Transverse colon (tissue), 4 donors: ENCODE measurements at regions not wholly inside any gene's neighbourhood (a gene's known extent, or its start where the extent isn't known, plus 50 kb on each side); places are given as distances from the start of the nearest gene placed in this dataset.
"Not testable (repeated sequence)": the region's sequence is repeated elsewhere in the genome, so short reads cannot be mapped to it uniquely, and the experiment has no call there.

Experiments
- DNase-seq: peaks from one replicate; pipeline ENCODE4 v3.0.0-alpha.2; 2019
- H3K27ac ChIP-seq, 4 donors: fragments of 200-600 bp; sonication (generic); 2 replicates each; pipeline ENCODE4 v1.5.1; 2016 to 2018; ENCODE audit warnings: inconsistent platforms in 4 of 4
- H3K27me3 ChIP-seq: fragments of 200-600 bp; sonication (generic); 2 replicates; pipeline ENCODE4 v1.5.1; 2017; ENCODE audit warnings: inconsistent platforms
- H3K36me3 ChIP-seq, 4 donors: fragments of 200-600 bp; sonication (generic); 2 replicates each; pipeline ENCODE4 v1.5.1; 2017 to 2019; ENCODE audit warnings: inconsistent platforms in 4 of 4
- H3K4me1 ChIP-seq, 4 donors: fragments of 200-600 bp; sonication (generic); 2 replicates each; pipeline ENCODE4 v1.5.1; 2017 to 2020; ENCODE audit warnings: inconsistent platforms in 4 of 4
- H3K4me3 ChIP-seq, 4 donors: fragments of 200-600 bp; sonication (generic); 1 replicate in 1 of 4; 2 replicates in 3 of 4; pipeline versions ENCODE4 v1.5.1 to v1.6.1; 2017 to 2019; ENCODE audit warnings: inconsistent platforms in 4 of 4
- H3K9me3 ChIP-seq, 2 donors: fragments of 200-600 bp; sonication (generic); 2 replicates each; pipeline ENCODE4 v1.5.1; 2017 to 2019; ENCODE audit warnings: inconsistent platforms in 2 of 2
- CTCF ChIP-seq, 5 experiments: fragments of 200-600 bp in 3 of 5; fragments of 450-650 bp in 2 of 5; sonication (generic) in 3 of 5; IDR thresholded peaks; 1 replicate in 2 of 5; 2 replicates in 3 of 5; pipeline ENCODE4 v1.5.1; 2016 to 2017; ENCODE audit warnings: antibody characterized with exemption in 5 of 5, inconsistent platforms in 3 of 5, mild to moderate bottlenecking in 2 of 5, moderate library complexity in 1 of 5
- EP300 ChIP-seq: sonication (generic); formaldehyde crosslinking; IDR thresholded peaks from one replicate; pipeline ENCODE4 v1.6.1; 2017; ENCODE audit warnings: antibody characterized with exemption, low read depth
- POLR2A ChIP-seq: fragments of 450-650 bp; IDR thresholded peaks from one replicate; pipeline ENCODE4 v1.6.1; 2016; ENCODE audit warnings: antibody characterized with exemption, mild to moderate bottlenecking, moderate library complexity
- POLR2AphosphoS5 ChIP-seq, 3 donors: sonication (generic); formaldehyde crosslinking; IDR thresholded peaks; one replicate each; pipeline ENCODE4 v1.6.1; 2016; ENCODE audit warnings: antibody characterized with exemption in 3 of 3
- WGBS, 2 donors: methylation state at CpG; one replicate each; pipeline ENCODE4 v1.1.5; 2018; ENCODE audit warnings: low coverage in 1 of 2; 5-methylcytosine and 5-hydroxymethylcytosine counted together
- in situ Hi-C, 4 donors: fragments of 200-750 bp; cut with MboI; loops; one replicate each; pipeline versions ENCODE4 v1.15.0 to v1.15.1; 2017; ENCODE audit warnings: low sequenced_read_pairs in 3 of 4, low pct_ligation_motif_present in 1 of 4, low pct_unique_long_range_greater_than_20kb in 1 of 4
- intact Hi-C: fragments of 100-400 bp; cut with DNase I; formaldehyde crosslinking; loops from one replicate; pipeline ENCODE4 v1.15.1; 2023; ENCODE audit warnings: low total_unique reads

- in situ Hi-C loops: no loop called here
- DNase-seq: no peak
- Histone ChIP-seq H3K27ac (no peak overlapping the region), H3K27me3 (no peaks in the 10 kb centered on the region), H3K36me3 (no peaks in the 10 kb centered on the region), H3K4me1 (no peaks in the 10 kb centered on the region), H3K9me3 (no peaks in the 10 kb centered on the region), H3K4me3 (no peak overlapping the region)
- TF ChIP-seq POLR2A (no peak), EP300 (no peak), POLR2AphosphoS5 (IDR thresholded peaks at IDR 0.05) (no peak), CTCF (IDR thresholded peaks at IDR 0.05) (no peak)
- 87% methylated on average over 3 of the region's 3 CpGs; no CpG with 5 or more reads in 1 of the 2 donors for WGBS, 2 donors
- intact Hi-C loops: no loop called here
Measured at GRCh38 chr17:65307961-65308316, 170.8 kb downstream of the RGS9 start.

- Histone ChIP-seq H3K36me3 (no peaks in the 10 kb centered on the region), H3K9me3 (no peaks in the 10 kb centered on the region), H3K27ac (no peak overlapping the region), H3K4me3 (no peak overlapping the region), H3K4me1 (no peaks in the 10 kb centered on the region), H3K27me3 (no peaks in the 10 kb centered on the region)
- WGBS, 2 donors: 67 to 80% methylated on average over 4 to 9 of the region's 9 CpGs
- DNase-seq: no peak
- no peak for TF ChIP-seq POLR2AphosphoS5 (IDR thresholded peaks at IDR 0.05)
- TF ChIP-seq EP300: no peak
- TF ChIP-seq CTCF (IDR thresholded peaks at IDR 0.05): no peak
- TF ChIP-seq POLR2A: no peak
- intact Hi-C loops: no loop called here
- in situ Hi-C loops: no loop called here
Measured at GRCh38 chr17:65307081-65307960, 170.2 kb downstream of the RGS9 start.

GRCh38 chr17:65305778-65306177 is 168.6 kb downstream of the RGS9 start:
- WGBS, 2 donors: 90% methylated on average over 1 of the region's 1 CpG; no CpG with 5 or more reads in 1 of the 2 donors
- TF ChIP-seq EP300 (no peak), POLR2A (no peak), CTCF (IDR thresholded peaks at IDR 0.05) (no peak), POLR2AphosphoS5 (IDR thresholded peaks at IDR 0.05) (no peak)
- H3K4me3 ChIP-seq: no peak overlapping the region
- H3K27ac ChIP-seq: no peak overlapping the region
- in situ Hi-C loops (no loop called here), intact Hi-C loops (no loop called here)
- DNase-seq: no peak
- no peaks in the 10 kb centered on the region for H3K36me3 ChIP-seq
- H3K9me3 ChIP-seq: no peaks in the 10 kb centered on the region
- H3K27me3 ChIP-seq: no peaks in the 10 kb centered on the region
- no peaks in the 10 kb centered on the region for H3K4me1 ChIP-seq

GRCh38 chr17:65305116-65305515 is 167.9 kb downstream of the RGS9 start:
- Histone ChIP-seq H3K36me3 (no peaks in the 10 kb centered on the region), H3K4me1 (no peaks in the 10 kb centered on the region), H3K4me3 (no peak overlapping the region), H3K27me3 (no peaks in the 10 kb centered on the region), H3K9me3 (no peaks in the 10 kb centered on the region), H3K27ac (no peak overlapping the region)
- no peak for DNase-seq
- in situ Hi-C loops (no loop called here), intact Hi-C loops (no loop called here)
- TF ChIP-seq POLR2AphosphoS5 (IDR thresholded peaks at IDR 0.05): no peak
- TF ChIP-seq CTCF (IDR thresholded peaks at IDR 0.05): no peak
- no peak for TF ChIP-seq EP300
- TF ChIP-seq POLR2A: no peak
- WGBS, 2 donors: 86% methylated on average over 7 of the region's 7 CpGs; no CpG with 5 or more reads in 1 of the 2 donors

- H3K4me3 ChIP-seq, intact Hi-C loops, H3K27ac ChIP-seq, in situ Hi-C loops, H3K9me3 ChIP-seq, H3K36me3 ChIP-seq, DNase-seq, H3K4me1 ChIP-seq, H3K27me3 ChIP-seq: not testable (repeated sequence)
- WGBS, 2 donors: 54 to 77% methylated on average over 4 of the region's 4 CpGs
Measured at GRCh38 chr17:65301882-65302281, 164.7 kb downstream of the RGS9 start.
